ENCODE measurements at regions not wholly inside any gene's neighbourhood (a gene's known extent, or its start where the extent isn't known, plus 50 kb on each side); places are given as distances from the start of the nearest gene placed in this dataset.

GRCh38 chr1:228917342-228917741 is 182.1 kb downstream of the RHOU start:
- ChIA-PET POLR2A (no interaction called here), CTCF (no interaction called here)
- no peak for DNase-seq (ENCODE audit: extremely low spot score)
- TF ChIP-seq ELF4 (IDR thresholded peaks at IDR 0.05) (no peak), CTBP1 (IDR thresholded peaks at IDR 0.05; ENCODE audit: borderline replicate concordance) (no peak), LEF1 (IDR thresholded peaks at IDR 0.05; ENCODE audit: borderline replicate concordance) (no peak), L3MBTL2 (conservative IDR thresholded peaks at IDR 0.05) (no peak), HDGF (IDR thresholded peaks at IDR 0.05; ENCODE audit: borderline replicate concordance) (no peak), FOXK2 (IDR thresholded peaks at IDR 0.05) (no peak), TARDBP (IDR thresholded peaks at IDR 0.05) (no peak), SP1 (IDR thresholded peaks at IDR 0.05) (no peak), NFRKB (IDR thresholded peaks at IDR 0.05) (no peak), BHLHE40 (IDR thresholded peaks at IDR 0.05; ENCODE audit: borderline replicate concordance) (no peak), ARNT (IDR thresholded peaks at IDR 0.05) (no peak), ZNF384 (IDR thresholded peaks at IDR 0.05) (no peak), SUZ12 (IDR thresholded peaks at IDR 0.05) (no peak)
- TF ChIP-seq, protein P1, sequence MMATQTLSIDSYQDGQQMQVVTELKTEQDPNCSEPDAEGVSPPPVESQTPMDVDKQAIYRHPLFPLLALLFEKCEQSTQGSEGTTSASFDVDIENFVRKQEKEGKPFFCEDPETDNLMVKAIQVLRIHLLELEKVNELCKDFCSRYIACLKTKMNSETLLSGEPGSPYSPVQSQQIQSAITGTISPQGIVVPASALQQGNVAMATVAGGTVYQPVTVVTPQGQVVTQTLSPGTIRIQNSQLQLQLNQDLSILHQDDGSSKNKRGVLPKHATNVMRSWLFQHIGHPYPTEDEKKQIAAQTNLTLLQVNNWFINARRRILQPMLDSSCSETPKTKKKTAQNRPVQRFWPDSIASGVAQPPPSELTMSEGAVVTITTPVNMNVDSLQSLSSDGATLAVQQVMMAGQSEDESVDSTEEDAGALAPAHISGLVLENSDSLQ (IDR thresholded peaks at IDR 0.05) = no peak

GRCh38 chr1:228917755-228918154 is 182.5 kb downstream of the RHOU start:
- no peak for DNase-seq (ENCODE audit: extremely low spot score)
- POLR2A ChIA-PET = no interaction called here
- TF ChIP-seq TARDBP (IDR thresholded peaks at IDR 0.05) (no peak), L3MBTL2 (conservative IDR thresholded peaks at IDR 0.05) (no peak), ARNT (IDR thresholded peaks at IDR 0.05) (no peak), NFRKB (IDR thresholded peaks at IDR 0.05) (no peak), LEF1 (IDR thresholded peaks at IDR 0.05; ENCODE audit: borderline replicate concordance) (no peak), SP1 (IDR thresholded peaks at IDR 0.05) (no peak), CTBP1 (IDR thresholded peaks at IDR 0.05; ENCODE audit: borderline replicate concordance) (no peak), ZNF384 (IDR thresholded peaks at IDR 0.05) (no peak), FOXK2 (IDR thresholded peaks at IDR 0.05) (no peak), ELF4 (IDR thresholded peaks at IDR 0.05) (no peak), FOXA1 (IDR thresholded peaks at IDR 0.05) (no peak), HDGF (IDR thresholded peaks at IDR 0.05; ENCODE audit: borderline replicate concordance) (no peak), BHLHE40 (IDR thresholded peaks at IDR 0.05; ENCODE audit: borderline replicate concordance) (no peak), FOXM1 (IDR thresholded peaks at IDR 0.05; ENCODE audit: borderline replicate concordance) (no peak), SUZ12 (IDR thresholded peaks at IDR 0.05) (no peak)
- TF ChIP-seq, protein P1 (IDR thresholded peaks at IDR 0.05) = no peak
- CTCF ChIA-PET = no interaction called here

DNA sequence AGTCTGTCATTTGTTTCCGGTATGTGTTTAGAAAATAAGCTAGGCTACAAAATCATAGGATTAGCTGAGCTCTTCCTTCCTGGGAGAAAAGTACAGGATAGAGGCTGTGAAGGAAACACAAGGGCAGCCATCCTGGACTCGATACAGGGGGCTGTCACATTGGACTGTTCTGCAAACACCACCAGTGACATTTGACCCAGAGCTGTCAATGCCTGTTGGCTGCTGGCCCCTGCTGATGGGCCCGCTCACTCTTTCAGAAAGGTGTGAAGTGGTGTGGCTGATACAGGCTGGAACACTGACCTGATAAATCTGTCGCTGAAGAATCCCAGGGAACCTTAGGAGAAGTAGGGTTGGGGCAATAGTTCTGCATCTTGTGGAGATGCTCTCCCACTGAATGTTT is 183.1 kb downstream of the RHOU start:
- no peak for TF ChIP-seq ELF4 (IDR thresholded peaks at IDR 0.05)
- no peak for DNase-seq (ENCODE audit: extremely low spot score)
- POLR2A ChIA-PET = no interaction called here
- CTCF ChIA-PET = no interaction called here

DNA sequence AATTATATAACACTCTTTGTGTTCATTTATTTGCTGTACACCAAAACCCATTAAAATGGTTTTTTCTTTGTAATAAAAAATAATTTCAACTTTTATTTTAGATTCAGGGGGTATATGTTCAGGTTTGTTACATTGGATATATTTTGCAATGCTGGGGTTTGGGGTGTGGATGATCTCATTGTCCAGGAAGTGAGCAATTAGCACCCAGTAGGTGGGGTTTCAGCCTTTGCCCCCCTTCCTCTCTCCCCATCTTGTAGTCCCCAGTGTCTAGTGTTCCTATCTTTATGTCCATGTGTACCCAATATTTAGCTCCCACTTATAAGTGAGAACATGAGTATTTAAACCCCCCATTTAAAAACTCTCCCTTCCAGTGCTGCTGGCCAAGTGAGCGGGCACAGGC is 184.6 kb downstream of the RHOU start:
- ChIA-PET CTCF (no interaction called here), POLR2A (no interaction called here)
- TF ChIP-seq L3MBTL2 (conservative IDR thresholded peaks at IDR 0.05) (no peak), BHLHE40 (IDR thresholded peaks at IDR 0.05; ENCODE audit: borderline replicate concordance) (no peak), NFRKB (IDR thresholded peaks at IDR 0.05) (no peak), FOXK2 (IDR thresholded peaks at IDR 0.05) (no peak)
- DNase-seq (ENCODE audit: extremely low spot score) = no peak

GRCh38 chr1:228920831-228921230 is 185.6 kb downstream of the RHOU start:
- no peak for DNase-seq (ENCODE audit: extremely low spot score)
- CTCF ChIA-PET = no interaction called here
- TF ChIP-seq HDGF (IDR thresholded peaks at IDR 0.05; ENCODE audit: borderline replicate concordance) (no peak), FOXM1 (IDR thresholded peaks at IDR 0.05; ENCODE audit: borderline replicate concordance) (no peak), TARDBP (IDR thresholded peaks at IDR 0.05) (no peak), LEF1 (IDR thresholded peaks at IDR 0.05; ENCODE audit: borderline replicate concordance) (no peak), FOXK2 (IDR thresholded peaks at IDR 0.05) (no peak), SP1 (IDR thresholded peaks at IDR 0.05) (no peak), FOXA1 (IDR thresholded peaks at IDR 0.05) (no peak), L3MBTL2 (conservative IDR thresholded peaks at IDR 0.05) (no peak), BHLHE40 (IDR thresholded peaks at IDR 0.05; ENCODE audit: borderline replicate concordance) (no peak)
- TF ChIP-seq, protein P1 (IDR thresholded peaks at IDR 0.05) = no peak
- POLR2A ChIA-PET = no interaction called here

DNA sequence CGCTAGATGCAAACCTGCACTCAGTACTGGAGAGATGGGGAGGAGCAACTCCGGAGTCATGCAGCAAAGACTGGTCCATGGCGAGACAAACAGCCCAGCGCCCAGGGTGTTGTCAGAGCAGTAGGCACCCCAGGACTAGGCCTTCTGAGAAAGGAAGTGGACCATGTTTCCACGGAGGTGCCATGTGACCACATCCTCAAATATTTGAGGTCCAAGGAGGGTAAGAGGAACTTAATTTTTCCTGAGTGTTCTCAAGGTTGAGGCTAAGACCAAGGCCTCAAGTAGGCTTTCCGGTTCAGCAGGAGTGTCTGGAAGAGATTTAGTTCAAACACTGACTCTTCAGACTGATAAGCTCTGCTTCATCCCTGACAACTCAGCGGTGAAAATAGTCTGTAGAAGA is 186.2 kb downstream of the RHOU start:
- ChIA-PET CTCF (interaction anchor here (1.1 kb wide), 1 partner anchor 18 kb away, joined by 3 read pairs; no protein-coding TSS in a partner anchor), POLR2A (no interaction called here)
- no peak for DNase-seq (ENCODE audit: extremely low spot score)
- TF ChIP-seq LEF1 (IDR thresholded peaks at IDR 0.05; ENCODE audit: borderline replicate concordance) (no peak), SP1 (IDR thresholded peaks at IDR 0.05) (no peak), SUZ12 (IDR thresholded peaks at IDR 0.05) (no peak), L3MBTL2 (conservative IDR thresholded peaks at IDR 0.05) (no peak), NFRKB (IDR thresholded peaks at IDR 0.05) (no peak), ELF4 (IDR thresholded peaks at IDR 0.05) (no peak), ARNT (IDR thresholded peaks at IDR 0.05) (no peak), HDGF (IDR thresholded peaks at IDR 0.05; ENCODE audit: borderline replicate concordance) (no peak), FOXA1 (IDR thresholded peaks at IDR 0.05) (no peak), FOXK2 (IDR thresholded peaks at IDR 0.05) (no peak), ZNF384 (IDR thresholded peaks at IDR 0.05) (no peak), TARDBP (IDR thresholded peaks at IDR 0.05) (no peak), CTBP1 (IDR thresholded peaks at IDR 0.05; ENCODE audit: borderline replicate concordance) (no peak), FOXM1 (IDR thresholded peaks at IDR 0.05; ENCODE audit: borderline replicate concordance) (no peak), BHLHE40 (IDR thresholded peaks at IDR 0.05; ENCODE audit: borderline replicate concordance) (no peak)
- TF ChIP-seq, protein P1 (IDR thresholded peaks at IDR 0.05) = no peak
